Bronchial epithelial cell (primary cell): ENCODE measurements at regions not wholly inside any gene's neighbourhood (a gene's known extent, or its start where the extent isn't known, plus 50 kb on each side); places are given as distances from the start of the nearest gene placed in this dataset.

Source experiments
- DNase-seq: peaks from one replicate; pipeline ENCODE4 v3.0.0-alpha.2; 2010; ENCODE audit warnings: low read depth
- FAIRE-seq: peaks from 2 replicates; lab custom pipeline; 2011; peaks lifted over from hg19 to GRCh38; lab: Jason Lieb, UNC
- H3K27me3 ChIP-seq: 2 replicates; pipeline ENCODE4 v1.5.1; 2011; ENCODE audit warnings: low read length; ENCODE audit not compliant: control insufficient read depth, insufficient read depth
- H3K36me3 ChIP-seq: 2 replicates; pipeline ENCODE4 v1.5.1; 2011; ENCODE audit warnings: low read length; ENCODE audit not compliant: control insufficient read depth, insufficient read depth
- H3K4me3 ChIP-seq: 2 replicates; pipeline ENCODE4 v1.5.1; 2011; ENCODE audit warnings: mild to moderate bottlenecking, low read depth, low read length, control low read depth
- CTCF ChIP-seq: IDR thresholded peaks from 2 replicates; pipeline ENCODE4 v1.5.1; 2011; ENCODE audit warnings: mild to moderate bottlenecking, moderate library complexity, low read length, control low read depth, inconsistent platforms; ENCODE audit not compliant: insufficient read depth, severe bottlenecking

- no peaks in the 10 kb centered on the region for H3K27me3 ChIP-seq
- H3K36me3 ChIP-seq = no peaks in the 10 kb centered on the region
- no peak for TF ChIP-seq CTCF
- DNase-seq = no peak
- H3K4me3 ChIP-seq = no peak overlapping the region
- no peak for FAIRE-seq
These were observed 372.5 kb upstream of the KLHL29 start for GRCh38 chr2:23012499-23012898.

GRCh38 chr2:23015651-23016200, 369.3 kb upstream of the KLHL29 start:
- Histone ChIP-seq H3K4me3 (no peak overlapping the region), H3K27me3 (no peaks in the 10 kb centered on the region), H3K36me3 (no peaks in the 10 kb centered on the region)
- DNase-seq (no peak), FAIRE-seq (no peak)
- TF ChIP-seq CTCF = no peak

- DNase-seq = no peak
- FAIRE-seq = no peak
- no peaks in the 10 kb centered on the region for H3K27me3 ChIP-seq
- no peak for TF ChIP-seq CTCF
- H3K36me3 ChIP-seq = no peaks in the 10 kb centered on the region
- no peak overlapping the region for H3K4me3 ChIP-seq
These were observed 365.5 kb upstream of the KLHL29 start for GRCh38 chr2:23019476-23019875.

GRCh38 chr2:23020659-23021058, 364.3 kb upstream of the KLHL29 start:
- Histone ChIP-seq H3K36me3 (no peaks in the 10 kb centered on the region), H3K27me3 (no peaks in the 10 kb centered on the region), H3K4me3 (no peak overlapping the region)
- no peak for TF ChIP-seq CTCF
- no peak for FAIRE-seq
- DNase-seq = no peak

- DNase-seq (no peak), FAIRE-seq (no peak)
- H3K36me3 ChIP-seq = no peaks in the 10 kb centered on the region
- H3K27me3 ChIP-seq = no peaks in the 10 kb centered on the region
- TF ChIP-seq CTCF = no peak
- no peak overlapping the region for H3K4me3 ChIP-seq
These were observed 363.5 kb upstream of the KLHL29 start for GRCh38 chr2:23021311-23022120.

- no peaks in the 10 kb centered on the region for H3K27me3 ChIP-seq
- H3K4me3 ChIP-seq = no peak overlapping the region
- no peaks in the 10 kb centered on the region for H3K36me3 ChIP-seq
- DNase-seq (no peak), FAIRE-seq (no peak)
- TF ChIP-seq CTCF = no peak
These were observed 361.3 kb upstream of the KLHL29 start for GRCh38 chr2:23023722-23024121.
